Stimulated activated CD4-positive, alpha-beta T cell treated with anti-CD3 and anti-CD28 coated beads, Interleukin-15, amount 100 ng/mL, for 24 hours (primary cell): ENCODE measurements at regions not wholly inside any gene's neighbourhood (a gene's known extent, or its start where the extent isn't known, plus 50 kb on each side); places are given as distances from the start of the nearest gene placed in this dataset.
"Not testable (repeated sequence)": the region's sequence is repeated elsewhere in the genome, so short reads cannot be mapped to it uniquely, and the experiment has no call there.

ENCODE experiments used
- DNase-seq: peaks from one replicate; pipeline ENCODE4 v3.0.0-alpha.2; 2020

- not testable (repeated sequence) for DNase-seq
These were observed 281.9 kb upstream of the PMFBP1 start for GRCh38 chr16:72453856-72454255.

- DNase-seq: no peak
These were observed 272.7 kb upstream of the PMFBP1 start for GRCh38 chr16:72444696-72445095.

GRCh38 chr16:72443809-72444208, 271.9 kb upstream of the PMFBP1 start:
- DNase-seq: no peak

GRCh38 chr16:72442385-72443158, 270.6 kb upstream of the PMFBP1 start:
- DNase-seq: no peak

DNA sequence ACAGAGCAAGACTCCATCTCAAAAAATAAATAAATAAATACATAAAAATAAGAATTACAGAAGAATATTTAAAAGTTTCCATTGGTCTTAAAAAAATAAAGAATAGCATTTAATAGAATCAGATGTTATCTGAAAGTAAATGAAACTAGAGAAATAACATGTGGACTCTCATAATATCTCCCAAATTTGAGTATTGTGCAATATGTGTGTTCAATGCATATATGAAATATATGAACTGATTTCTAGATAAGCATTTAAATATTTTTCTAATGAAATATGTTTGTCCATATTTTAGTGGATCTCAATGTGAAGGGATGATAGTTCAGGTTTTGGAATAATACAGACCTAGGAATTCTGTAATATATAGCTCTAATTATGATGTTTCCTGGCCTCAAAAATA, 265.9 kb upstream of the PMFBP1 start:
- DNase-seq: no peak

DNA sequence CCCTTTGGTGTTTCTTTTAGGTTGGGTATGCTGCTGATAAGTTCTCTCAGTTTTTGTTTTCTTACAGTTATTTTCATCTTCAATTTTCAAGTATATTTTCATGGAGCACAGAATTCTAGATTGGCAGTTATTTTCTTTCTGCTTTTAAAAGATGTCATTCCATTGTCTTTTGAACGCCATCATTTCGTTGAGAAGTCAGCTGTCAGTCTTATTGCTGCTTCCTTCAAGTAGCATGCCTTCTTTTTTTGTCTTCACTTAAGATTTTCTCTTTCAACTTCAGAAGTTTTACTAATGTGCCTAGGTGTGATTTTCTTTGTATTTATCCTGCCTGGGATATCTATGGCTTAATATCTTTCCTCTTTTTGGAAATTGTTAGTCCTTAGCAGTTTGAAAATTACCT, 262.2 kb upstream of the PMFBP1 start:
- no peak for DNase-seq

- DNase-seq: no peak
These were observed 258.2 kb upstream of the PMFBP1 start for GRCh38 chr16:72430121-72430520.

DNA sequence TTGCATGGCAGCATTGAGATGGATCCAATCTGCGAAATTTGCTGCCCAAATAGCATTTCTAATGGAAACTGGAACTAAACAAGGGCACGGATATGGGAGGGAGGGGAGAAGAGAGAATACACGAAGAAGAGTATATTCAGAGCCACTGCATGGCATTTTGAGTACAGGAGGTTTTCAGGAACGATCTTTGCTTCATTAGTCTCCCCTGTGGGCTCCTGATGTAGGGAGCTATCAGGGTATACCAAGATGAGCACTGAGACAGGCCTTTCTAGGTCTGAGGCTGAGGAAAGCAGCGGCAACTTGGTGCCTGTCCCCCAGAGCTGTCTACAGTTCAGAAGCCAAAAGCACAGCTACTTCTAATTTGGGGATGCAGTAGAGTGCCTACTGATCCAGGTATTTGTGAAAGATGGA, 257.7 kb upstream of the PMFBP1 start:
- no peak for DNase-seq

DNA sequence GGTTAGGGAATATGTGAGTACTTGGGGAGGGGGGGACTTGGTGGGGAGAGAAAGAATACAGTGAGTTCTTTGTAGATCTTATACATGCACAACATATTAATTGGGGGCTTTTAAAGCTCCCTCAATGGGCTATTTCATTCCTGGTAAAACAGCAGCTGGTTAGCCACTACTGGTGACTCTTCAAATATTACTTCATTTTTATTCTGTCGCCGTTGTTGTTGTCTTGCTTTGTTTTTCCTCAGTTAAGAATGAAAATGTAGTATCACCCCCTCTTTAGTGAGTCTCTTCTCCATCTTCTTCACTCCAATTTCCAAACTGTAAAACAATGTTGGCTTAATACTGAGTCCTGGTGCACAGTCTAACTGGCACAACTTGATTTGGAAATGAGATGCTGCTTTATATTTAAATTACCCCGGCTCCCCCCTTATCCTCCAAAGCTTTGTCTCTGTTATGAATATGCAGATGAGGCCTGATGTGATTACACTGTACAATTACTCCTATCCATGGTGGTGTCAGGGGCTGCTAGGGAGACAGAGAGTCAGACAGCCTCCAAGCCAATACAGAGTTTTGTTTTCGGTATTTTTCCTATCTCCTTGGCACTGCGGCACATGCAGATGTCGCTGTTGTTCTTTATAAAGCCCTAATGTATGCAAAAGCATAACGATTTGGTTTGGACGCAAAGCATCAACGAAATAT, 256.9 kb upstream of the PMFBP1 start:
- DNase-seq: no peak

GRCh38 chr16:72427783-72428331, 255.9 kb upstream of the PMFBP1 start:
- no peak for DNase-seq

- DNase-seq: no peak
These were observed 255.3 kb upstream of the PMFBP1 start for GRCh38 chr16:72427051-72427782.

DNA sequence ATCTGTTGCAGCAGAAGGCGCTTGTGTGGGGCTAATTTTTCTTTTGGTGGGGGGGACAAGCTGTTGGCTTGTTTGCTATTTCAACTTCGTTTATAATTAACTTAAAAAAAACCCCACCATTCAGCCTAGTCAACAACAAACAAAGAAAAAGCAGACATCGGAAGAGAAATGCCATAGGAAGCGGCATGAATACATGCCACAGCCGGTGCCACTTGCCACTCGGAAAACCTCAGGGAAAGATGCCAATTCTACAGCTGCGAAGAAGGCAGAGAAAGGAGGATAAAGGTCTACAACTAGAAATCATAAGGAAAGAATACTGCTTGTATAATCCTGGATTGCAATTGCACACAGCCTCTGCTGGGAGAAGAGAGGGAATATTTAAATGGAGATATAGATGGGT, 254.4 kb upstream of the PMFBP1 start:
- DNase-seq: no peak

DNA sequence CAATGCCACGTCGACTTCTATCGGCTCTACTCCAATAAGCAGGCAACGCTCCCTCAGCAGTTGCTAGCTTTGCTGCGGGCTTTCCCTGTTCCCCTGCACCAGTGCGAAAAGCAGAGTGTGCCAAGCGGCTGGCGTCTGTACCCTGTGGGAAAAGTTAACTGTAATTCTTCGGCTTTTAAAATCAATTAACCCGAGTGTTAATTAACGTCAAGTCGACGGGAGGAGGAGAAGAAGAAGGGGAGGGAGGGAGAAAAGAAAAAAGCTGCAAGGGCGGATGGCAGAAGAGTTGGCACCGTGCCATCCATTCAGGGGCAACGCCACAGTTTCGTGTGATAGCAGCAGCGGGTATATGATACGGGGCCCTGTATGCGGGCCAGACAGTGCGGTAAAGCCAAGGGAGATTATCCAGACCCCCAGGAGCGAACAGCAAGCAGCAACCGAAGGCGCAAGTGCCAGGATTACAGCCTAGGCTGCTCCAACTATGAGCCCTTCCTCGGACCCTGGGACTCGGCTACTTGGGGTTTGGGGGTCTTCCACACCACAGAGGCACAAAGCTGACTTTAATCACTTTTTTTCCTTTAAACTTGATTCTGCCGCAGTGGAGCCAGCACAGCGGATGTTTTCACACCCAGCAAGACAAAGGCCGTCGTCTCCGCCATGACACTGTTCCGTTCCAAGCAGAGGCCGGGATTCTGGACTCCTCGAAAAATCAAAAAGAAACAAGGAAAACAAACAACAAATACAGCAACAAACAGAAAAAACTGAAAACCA, 253.8 kb upstream of the PMFBP1 start:
- no peak for DNase-seq

GRCh38 chr16:72424757-72425156, 252.8 kb upstream of the PMFBP1 start:
- no peak for DNase-seq

GRCh38 chr16:72422308-72422897, 250.4 kb upstream of the PMFBP1 start:
- no peak for DNase-seq

DNA sequence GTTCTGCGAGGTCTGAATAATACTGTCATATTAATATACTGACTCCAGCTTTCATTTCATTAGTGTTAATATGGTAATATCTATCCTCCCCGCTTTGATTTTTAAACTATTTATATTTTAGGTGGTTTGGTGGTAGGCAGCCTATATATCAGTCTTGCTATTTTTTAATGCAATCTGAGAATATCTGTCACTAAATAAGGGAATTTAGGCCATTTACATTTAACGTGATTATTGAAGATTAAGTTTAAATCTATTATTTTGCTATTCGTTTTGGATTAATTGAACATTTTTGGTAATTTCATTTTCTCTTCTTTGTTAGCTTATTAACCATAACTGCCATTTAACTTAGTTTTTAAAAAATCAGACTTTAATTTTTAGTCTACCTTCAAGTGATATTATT, 247.7 kb upstream of the PMFBP1 start:
- DNase-seq: no peak

- DNase-seq: no peak
These were observed 243.4 kb upstream of the PMFBP1 start for GRCh38 chr16:72415379-72415778.

DNA sequence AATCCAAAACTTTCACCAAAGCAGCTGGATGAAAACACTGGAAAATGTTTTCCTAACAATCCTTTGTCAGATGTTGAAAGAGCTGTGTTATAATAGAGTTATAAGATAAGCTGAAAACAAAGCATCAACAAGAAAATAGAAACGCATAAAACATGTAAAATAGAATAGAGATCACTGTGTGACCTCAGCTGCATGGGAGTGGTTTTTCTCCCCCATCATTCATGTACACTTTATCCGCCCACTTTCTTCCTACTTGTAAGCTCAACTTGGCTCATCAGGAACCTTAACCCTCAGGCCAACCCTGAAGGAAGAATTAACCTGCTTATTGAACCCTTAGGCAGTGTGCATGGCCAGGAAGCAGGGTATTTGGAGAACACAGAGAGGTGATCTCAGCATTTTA, 238.5 kb upstream of the PMFBP1 start:
- no peak for DNase-seq

- no peak for DNase-seq
These were observed 237.5 kb upstream of the PMFBP1 start for GRCh38 chr16:72409423-72409822.

GRCh38 chr16:72406390-72406789, 234.4 kb upstream of the PMFBP1 start:
- DNase-seq: no peak

GRCh38 chr16:72404299-72404698, 232.3 kb upstream of the PMFBP1 start:
- DNase-seq: no peak

DNA sequence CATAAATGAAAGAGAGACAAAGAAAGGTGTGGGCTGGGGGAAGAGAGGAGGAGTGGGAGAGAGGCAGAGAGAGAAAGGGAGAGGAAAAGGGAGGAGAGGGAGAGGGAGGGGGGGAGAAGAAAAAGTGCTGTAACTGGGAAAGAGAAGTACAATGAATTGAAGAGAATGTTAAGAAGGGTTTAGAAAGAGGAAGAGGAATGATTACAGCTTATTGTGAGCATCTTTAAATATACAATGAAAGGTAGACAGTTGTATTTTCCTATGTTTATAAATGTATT, 229.1 kb upstream of the PMFBP1 start:
- no peak for DNase-seq
